ENCODE measurements at regions not wholly inside any gene's neighbourhood (a gene's known extent, or its start where the extent isn't known, plus 50 kb on each side); places are given as distances from the start of the nearest gene placed in this dataset.

DNA sequence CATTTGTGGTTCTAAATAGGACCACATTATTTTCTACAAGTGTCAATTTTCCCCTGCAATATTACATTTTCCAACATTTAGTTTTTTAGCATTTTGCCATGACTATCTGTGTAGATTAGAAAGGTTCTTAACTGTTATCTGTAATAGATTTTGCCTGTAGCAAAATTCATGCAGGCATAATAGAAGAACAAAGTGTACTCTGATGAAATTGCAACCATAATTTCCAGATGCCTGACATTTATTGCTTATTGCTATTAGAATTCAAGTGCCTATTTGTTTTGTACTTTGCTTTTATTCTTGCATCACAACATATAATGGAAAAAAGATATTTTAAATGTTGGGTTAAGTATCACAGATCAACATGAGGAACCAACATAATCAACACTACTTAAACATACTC, 337.7 kb downstream of the TOX3 start:
- TF ChIP-seq CTCF (IDR thresholded peaks at IDR 0.05; ENCODE audit: poor library complexity) (no peak), EZH2phosphoT487 (IDR thresholded peaks at IDR 0.05; ENCODE audit: low read depth, severe bottlenecking, unreplicated experiment) (no peak), EZH2 (IDR thresholded peaks at IDR 0.05; ENCODE audit: borderline replicate concordance) (no peak)
